ENCODE measurements at regions not wholly inside any gene's neighbourhood (a gene's known extent, or its start where the extent isn't known, plus 50 kb on each side); places are given as distances from the start of the nearest gene placed in this dataset.

GRCh38 chr1:238985312-238985711 lies 401.1 kb upstream of the CHRM3 start:
- CTCF ChIA-PET = no interaction called here
- POLR2A ChIA-PET (ENCODE audit: low non-redundant PET) = no interaction called here
- no peak for TF ChIP-seq CTCF (conservative IDR thresholded peaks at IDR 0.05; ENCODE audit: low read depth)
- no peak overlapping the region for H3K27ac ChIP-seq
- peak; percentile 5 for DNase-seq (ENCODE audit: low spot score)

DNA sequence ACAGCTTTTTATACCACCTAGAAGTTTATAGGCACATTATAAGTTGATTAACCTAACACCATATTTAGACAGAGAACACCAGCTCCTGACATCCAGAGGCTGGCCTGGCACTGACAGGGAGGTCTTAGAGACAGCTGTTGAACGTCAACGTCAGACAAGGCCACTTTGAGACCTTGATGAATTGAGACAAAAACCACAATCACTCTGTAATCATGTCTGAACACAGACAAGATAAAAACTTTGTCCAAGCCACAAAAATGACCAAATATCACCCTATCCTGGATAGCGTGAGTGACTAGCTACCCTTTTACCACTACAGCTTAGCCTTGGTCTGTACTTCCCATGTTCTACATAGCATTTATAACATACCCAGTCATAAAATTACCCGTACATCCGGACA lies 403.6 kb upstream of the CHRM3 start:
- DNase-seq (ENCODE audit: low spot score) = no peak
- CTCF ChIA-PET = no interaction called here
- no peak for TF ChIP-seq CTCF (conservative IDR thresholded peaks at IDR 0.05; ENCODE audit: low read depth)
- no peak overlapping the region for H3K27ac ChIP-seq
- POLR2A ChIA-PET (ENCODE audit: low non-redundant PET) = no interaction called here

DNA sequence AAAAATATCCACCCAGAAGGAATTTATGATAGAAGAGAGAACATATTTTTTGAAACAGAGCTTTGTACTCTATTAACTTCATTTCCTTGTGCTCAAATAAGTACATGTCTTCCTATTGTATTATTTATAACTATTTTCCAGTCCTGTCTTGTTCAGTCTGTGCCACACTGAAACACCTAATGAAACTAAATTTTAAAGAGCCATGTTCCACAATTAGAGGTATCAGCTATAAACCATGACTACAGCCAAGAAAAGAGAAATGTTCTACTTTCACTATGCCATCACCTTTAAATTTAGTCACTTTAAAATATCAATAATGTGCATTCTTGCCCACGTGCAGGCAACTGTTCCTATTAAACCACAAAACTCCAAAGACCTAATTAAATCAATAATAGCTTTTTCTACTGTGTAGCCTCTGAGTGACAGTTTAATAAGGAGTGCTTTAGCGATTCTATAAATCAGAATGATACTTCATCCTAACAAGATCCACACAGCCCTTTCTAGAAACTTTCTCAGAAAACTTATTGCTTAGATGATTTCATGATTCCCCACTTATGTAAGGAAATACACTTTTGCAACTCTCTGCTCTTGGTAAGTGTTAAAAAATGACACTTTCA lies 404.9 kb upstream of the CHRM3 start:
- no peak for DNase-seq (ENCODE audit: low spot score)
- ChIA-PET CTCF (no interaction called here), POLR2A (ENCODE audit: low non-redundant PET) (no interaction called here)
- no peak overlapping the region for H3K27ac ChIP-seq
- TF ChIP-seq CTCF (conservative IDR thresholded peaks at IDR 0.05; ENCODE audit: low read depth) = no peak

DNA sequence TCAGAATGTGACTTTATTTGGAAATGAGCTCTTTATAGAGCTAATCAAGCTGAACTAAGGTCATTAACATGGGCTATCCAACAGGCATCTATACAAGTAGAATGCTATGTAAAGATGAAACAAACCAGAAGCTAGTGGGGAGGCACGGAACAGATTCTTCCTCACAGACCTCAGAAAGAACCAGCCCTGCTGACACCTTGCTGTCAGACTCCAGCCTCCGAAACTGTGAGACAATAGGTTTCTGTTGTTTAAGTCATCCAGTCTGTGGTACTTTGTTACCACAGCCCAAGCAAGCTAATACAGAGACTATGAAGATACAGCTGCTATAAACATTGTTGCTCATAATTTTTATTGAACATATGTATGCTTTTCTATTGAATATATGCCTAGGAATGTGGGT lies 406.3 kb upstream of the CHRM3 start:
- no peak for DNase-seq (ENCODE audit: low spot score)
- CTCF ChIA-PET = interaction anchor here (0.6 kb wide), 1 partner anchor 1430 kb away, joined by 3 read pairs; no protein-coding TSS in a partner anchor
- H3K27ac ChIP-seq = no peak overlapping the region
- TF ChIP-seq CTCF (conservative IDR thresholded peaks at IDR 0.05; ENCODE audit: low read depth) = no peak
- POLR2A ChIA-PET (ENCODE audit: low non-redundant PET) = no interaction called here

GRCh38 chr1:238964631-238965030 lies 421.7 kb upstream of the CHRM3 start:
- no peak for TF ChIP-seq CTCF (conservative IDR thresholded peaks at IDR 0.05; ENCODE audit: low read depth)
- no peak for DNase-seq (ENCODE audit: low spot score)
- POLR2A ChIA-PET (ENCODE audit: low non-redundant PET) = interaction anchor here (0.7 kb wide), 1 partner anchor 1366 kb away, joined by 8 read pairs; no protein-coding TSS in a partner anchor
- CTCF ChIA-PET = interaction anchor here (0.7 kb wide), 1 partner anchor 1672 kb away, joined by 4 read pairs; no protein-coding TSS in a partner anchor
- H3K27ac ChIP-seq = no peak overlapping the region

- no peak overlapping the region for H3K27ac ChIP-seq
- ChIA-PET POLR2A (ENCODE audit: low non-redundant PET) (no interaction called here), CTCF (interaction anchor here (1.0 kb wide), 1 partner anchor 1099 kb away, joined by 3 read pairs; no protein-coding TSS in a partner anchor)
- TF ChIP-seq CTCF (conservative IDR thresholded peaks at IDR 0.05; ENCODE audit: low read depth) = no peak
- DNase-seq (ENCODE audit: low spot score) = no peak
These were observed 423.4 kb upstream of the CHRM3 start for GRCh38 chr1:238962941-238963340.

All from RWPE1 (cell line).